Endothelial cell of umbilical vein (primary cell): ENCODE measurements at regions not wholly inside any gene's neighbourhood (a gene's known extent, or its start where the extent isn't known, plus 50 kb on each side); places are given as distances from the start of the nearest gene placed in this dataset.

Experiments used
- BruUV-seq: library from RNA; stranded (reverse); fragments of 400-500 nt; replicated peaks from 2 replicates; lab custom pipeline; 2021; lab: Mats Ljungman, UMichigan
- CTCF ChIA-PET: fragments of 300-600, 350-600 bp; sonication (Branson Sonifier 250); formaldehyde crosslinking; loops from one replicate; lab custom pipeline; 2021; ENCODE audit warnings: antibody characterized with exemption, inconsistent platforms; lab: Charles Lee
- POLR2A ChIA-PET: fragments of 300-600, 350-600 bp; sonication (Branson Sonifier 250); formaldehyde crosslinking; loops from one replicate; lab custom pipeline; 2021; ENCODE audit warnings: antibody characterized with exemption, inconsistent platforms; lab: Charles Lee
- DNase-seq: peaks from one replicate; pipeline ENCODE4 v3.0.0-alpha.2; 2011; ENCODE audit warnings: low read depth, low spot score
- FAIRE-seq: peaks from 2 replicates; lab custom pipeline; 2011; peaks lifted over from hg19 to GRCh38; lab: Jason Lieb, UNC
- H2AFZ ChIP-seq: 2 replicates; pipeline ENCODE4 v1.6.0; 2012; ENCODE audit warnings: low read depth, low read length, control low read depth, inconsistent platforms
- H3K27ac ChIP-seq: 2 replicates; pipeline ENCODE4 v1.5.1; 2011; ENCODE audit warnings: low read depth, mild to moderate bottlenecking, control low read depth, low read length, moderate library complexity; ENCODE audit not compliant: insufficient read depth
- H3K27me3 ChIP-seq, 2 experiments: 2 replicates each; pipeline versions ENCODE4 v1.6.0 to v1.6.1; 2011; ENCODE audit warnings: low read length in 2 of 2, mixed read lengths in 1 of 2; ENCODE audit not compliant: control insufficient read depth in 2 of 2, insufficient read depth in 2 of 2
- H3K36me3 ChIP-seq, 2 experiments: 2 replicates in 1 of 2; 3 replicates in 1 of 2; pipeline ENCODE4 v1.5.1; 2011; ENCODE audit warnings: low read length in 2 of 2, mild to moderate bottlenecking in 1 of 2, moderate library complexity in 1 of 2; ENCODE audit not compliant: control insufficient read depth in 2 of 2, insufficient read depth in 2 of 2; ENCODE audit errors: extremely low read depth in 1 of 2
- H3K4me1 ChIP-seq: 3 replicates; pipeline ENCODE4 v1.5.1; 2011; ENCODE audit warnings: mild to moderate bottlenecking, low read length; ENCODE audit not compliant: control insufficient read depth, insufficient read depth; ENCODE audit errors: extremely low read depth
- H3K4me2 ChIP-seq: 2 replicates; pipeline ENCODE4 v1.6.1; 2011; ENCODE audit warnings: low read length, control low read depth, mixed read lengths; ENCODE audit not compliant: insufficient read depth
- H3K4me3 ChIP-seq, 3 experiments: fragments of 200-600 bp in 1 of 3; sonication (generic), shearing (Covaris generic) in 1 of 3; replicated peaks in 1 of 3; 2 replicates each; pipeline ENCODE4 v1.5.1; 2011 to 2016; ENCODE audit warnings: control low read depth in 3 of 3, low read length in 3 of 3, mild to moderate bottlenecking in 2 of 3, inconsistent platforms in 1 of 3, low read depth in 1 of 3, moderate library complexity in 1 of 3; ENCODE audit not compliant: insufficient read depth in 1 of 3
- H3K79me2 ChIP-seq: 2 replicates; pipeline ENCODE4 v1.6.0; 2012; ENCODE audit warnings: low read length, inconsistent platforms; ENCODE audit not compliant: control insufficient read depth, insufficient read depth
- H3K9ac ChIP-seq: replicated peaks from 2 replicates; pipeline ENCODE3; 2011; ENCODE audit warnings: low read length, control low read depth; ENCODE audit not compliant: insufficient read depth; ENCODE audit errors: extremely low read depth
- H3K9me1 ChIP-seq: replicated peaks from 3 replicates; pipeline ENCODE4 v1.6.0; 2011; ENCODE audit warnings: mild to moderate bottlenecking, low read length; ENCODE audit not compliant: control insufficient read depth, insufficient read depth; ENCODE audit errors: extremely low read depth
- H3K9me3 ChIP-seq: replicated peaks from 2 replicates; pipeline ENCODE4 v1.5.1; 2012; ENCODE audit warnings: low read length, inconsistent platforms; ENCODE audit not compliant: control insufficient read depth, insufficient read depth
- H4K20me1 ChIP-seq: replicated peaks from 2 replicates; pipeline ENCODE3; 2011; ENCODE audit warnings: mild to moderate bottlenecking, low read length; ENCODE audit not compliant: control insufficient read depth, insufficient read depth; ENCODE audit errors: extremely low read depth
- CTCF ChIP-seq, 2 donors: IDR thresholded peaks; 1 replicate in 1 of 2; 2 replicates in 1 of 2; pipeline ENCODE4 v1.5.1; 2011; ENCODE audit warnings: low read length in 2 of 2, mild to moderate bottlenecking in 2 of 2, moderate library complexity in 2 of 2, control low read depth in 1 of 2, inconsistent platforms in 1 of 2, low read depth in 1 of 2; ENCODE audit not compliant: insufficient read depth in 1 of 2; ENCODE audit errors: extremely low read depth in 1 of 2
- EZH2 ChIP-seq: IDR thresholded peaks from 2 replicates; pipeline ENCODE4 v1.6.1; 2012; ENCODE audit warnings: borderline replicate concordance, low read depth, mild to moderate bottlenecking, moderate library complexity, low read length, inconsistent platforms; ENCODE audit not compliant: severe bottlenecking
- FOS ChIP-seq: IDR thresholded peaks from 2 replicates; pipeline ENCODE4 v1.6.1; 2011; ENCODE audit warnings: mild to moderate bottlenecking, low read length, moderate library complexity, borderline replicate concordance; ENCODE audit not compliant: insufficient read depth
- GATA2 ChIP-seq: IDR thresholded peaks from 2 replicates; pipeline ENCODE4 v1.7.0; 2011; ENCODE audit warnings: low read depth, mild to moderate bottlenecking, moderate library complexity, mixed read lengths, low read length; ENCODE audit not compliant: insufficient read length, insufficient read depth
- JUN ChIP-seq: IDR thresholded peaks from 2 replicates; pipeline ENCODE4 v1.6.1; 2011; ENCODE audit warnings: borderline replicate concordance, low read depth; ENCODE audit not compliant: insufficient read length, insufficient read depth
- MAX ChIP-seq: IDR thresholded peaks from 2 replicates; pipeline ENCODE4 v1.6.1; 2011; ENCODE audit not compliant: insufficient read depth, insufficient read length
- MYC ChIP-seq: IDR thresholded peaks from one replicate; pipeline ENCODE4 v1.6.1; 2011; ENCODE audit warnings: mild to moderate bottlenecking, low read depth, low read length
- POLR2A ChIP-seq: IDR thresholded peaks from 2 replicates; pipeline ENCODE4 v1.6.1; 2012; ENCODE audit warnings: low read depth, mild to moderate bottlenecking, control low read depth, low read length
- POLR2AphosphoS5 ChIP-seq: IDR thresholded peaks from 2 replicates; pipeline ENCODE4 v1.6.1; 2012; ENCODE audit warnings: low read depth, mild to moderate bottlenecking, control low read depth, low read length, moderate library complexity; ENCODE audit not compliant: insufficient read depth
- dilution Hi-C: fragments of 300-500 bp; cut with MboI; formaldehyde crosslinking; loops from one replicate; pipeline ENCODE4 v1.15.0; 2019; ENCODE audit warnings: low sequenced_read_pairs; ENCODE audit not compliant: extremely low pct_ligation_motif_present
- intact Hi-C: fragments of 100-400 bp; cut with micrococcal nuclease; formaldehyde crosslinking; loops from one replicate; pipeline ENCODE4 v1.10.0; 2022

DNA sequence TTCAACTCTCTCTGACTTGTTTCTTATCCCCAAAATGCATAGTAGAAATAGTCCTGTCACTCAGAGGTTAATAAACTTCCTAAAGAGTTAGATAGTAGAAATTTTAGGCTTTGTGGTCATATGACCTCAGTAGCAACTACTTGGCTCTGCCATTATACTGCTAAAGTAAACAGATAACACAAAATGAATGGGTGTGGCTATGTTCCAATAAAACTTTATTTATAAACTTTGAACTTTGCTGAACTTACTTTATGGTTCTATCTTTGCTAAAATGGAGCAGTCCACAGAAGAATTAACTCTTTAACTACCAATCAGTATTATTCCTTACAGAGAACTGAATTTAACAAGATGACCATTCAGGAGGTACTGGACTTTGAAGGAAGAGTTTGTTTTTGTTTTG is 393.6 kb upstream of the CDIN1 start:
- FAIRE-seq (no peak), DNase-seq (no peak)
- Histone ChIP-seq H3K9me1 (no peaks in the 10 kb centered on the region), H3K27ac (no peak overlapping the region), H3K36me3 (no peaks in the 10 kb centered on the region), H3K9me3 (no peaks in the 10 kb centered on the region), H3K9ac (no peak overlapping the region), H4K20me1 (no peaks in the 10 kb centered on the region), H3K4me2 (no peak overlapping the region), H3K27me3 (no peaks in the 10 kb centered on the region), H2AFZ (no peak overlapping the region), H3K79me2 (no peaks in the 10 kb centered on the region), H3K4me1 (peaks cover 11% of the 10 kb centered on the region), H3K4me3 (no peak overlapping the region)
- ChIA-PET CTCF (no interaction called here), POLR2A (no interaction called here)
- intact Hi-C loops (no loop called here), dilution Hi-C loops (no loop called here)
- TF ChIP-seq EZH2 (no peak), CTCF (IDR thresholded peaks at IDR 0.05; ENCODE audit: extremely low read depth in 1 of 2, insufficient read depth in 1 of 2, low read depth in 1 of 2, low read length in 2 of 2) (no peak), POLR2A (no peak), MAX (no peak), JUN (no peak), GATA2 (no peak), MYC (no peak), FOS (no peak), POLR2AphosphoS5 (no peak)
- BruUV-seq: no TSS peak
